GM19240 (cell line): ENCODE measurements at regions not wholly inside any gene's neighbourhood (a gene's known extent, or its start where the extent isn't known, plus 50 kb on each side); places are given as distances from the start of the nearest gene placed in this dataset.

Source experiments
- DNase-seq: peaks from one replicate; pipeline ENCODE4 v3.0.0; 2011; ENCODE audit warnings: low spot score; ENCODE audit not compliant: insufficient read length

DNA sequence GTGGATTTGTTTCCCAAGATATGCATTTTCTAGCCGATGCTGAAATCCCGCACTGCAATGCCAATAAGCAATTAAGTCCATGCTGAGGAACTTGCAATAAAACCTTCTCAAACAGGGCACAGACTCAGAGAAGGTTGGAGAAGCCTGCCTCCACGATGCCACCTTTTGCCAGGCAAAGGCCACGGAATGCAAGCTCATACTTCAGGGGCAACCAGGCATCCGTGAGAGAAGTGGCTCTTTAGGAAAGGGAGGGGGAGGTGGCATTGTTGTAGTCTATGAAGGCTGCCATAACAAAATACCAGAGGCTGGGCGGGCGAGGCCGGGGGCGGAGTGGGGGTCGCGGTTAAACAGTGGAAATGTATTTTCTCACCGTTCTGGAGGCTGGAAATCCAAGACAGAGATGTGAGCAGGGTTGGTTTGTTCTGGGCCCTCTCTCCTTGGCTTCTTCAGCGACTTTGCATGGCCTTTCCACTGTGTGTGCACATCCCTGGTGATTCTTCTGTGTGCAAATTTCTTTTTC, 689.5 kb downstream of the VRK1 start:
- no peak for DNase-seq

GRCh38 chr14:97489750-97490149, 692.6 kb downstream of the VRK1 start:
- no peak for DNase-seq

- no peak for DNase-seq
Observed at GRCh38 chr14:97490521-97491070, 693.4 kb downstream of the VRK1 start.

DNA sequence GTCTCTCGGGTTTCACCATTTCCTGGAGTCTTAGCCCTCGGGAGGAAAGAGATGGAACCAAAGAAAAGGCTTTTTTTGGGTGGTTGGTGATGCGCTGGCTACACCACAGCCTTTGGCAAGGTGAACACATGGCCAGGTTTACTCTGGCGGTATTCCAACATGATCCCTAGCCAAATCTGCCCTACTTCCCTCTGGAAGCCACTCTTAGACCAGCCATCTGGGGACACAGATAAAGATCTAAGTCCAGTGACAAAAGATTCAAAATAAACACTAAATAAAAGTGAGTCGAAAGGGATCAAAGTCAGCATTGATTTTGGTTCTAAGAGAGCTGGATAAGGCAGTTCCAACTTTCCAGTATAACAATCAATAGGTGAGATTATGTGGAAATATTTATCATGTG, 694.5 kb downstream of the VRK1 start:
- DNase-seq = no peak

DNA sequence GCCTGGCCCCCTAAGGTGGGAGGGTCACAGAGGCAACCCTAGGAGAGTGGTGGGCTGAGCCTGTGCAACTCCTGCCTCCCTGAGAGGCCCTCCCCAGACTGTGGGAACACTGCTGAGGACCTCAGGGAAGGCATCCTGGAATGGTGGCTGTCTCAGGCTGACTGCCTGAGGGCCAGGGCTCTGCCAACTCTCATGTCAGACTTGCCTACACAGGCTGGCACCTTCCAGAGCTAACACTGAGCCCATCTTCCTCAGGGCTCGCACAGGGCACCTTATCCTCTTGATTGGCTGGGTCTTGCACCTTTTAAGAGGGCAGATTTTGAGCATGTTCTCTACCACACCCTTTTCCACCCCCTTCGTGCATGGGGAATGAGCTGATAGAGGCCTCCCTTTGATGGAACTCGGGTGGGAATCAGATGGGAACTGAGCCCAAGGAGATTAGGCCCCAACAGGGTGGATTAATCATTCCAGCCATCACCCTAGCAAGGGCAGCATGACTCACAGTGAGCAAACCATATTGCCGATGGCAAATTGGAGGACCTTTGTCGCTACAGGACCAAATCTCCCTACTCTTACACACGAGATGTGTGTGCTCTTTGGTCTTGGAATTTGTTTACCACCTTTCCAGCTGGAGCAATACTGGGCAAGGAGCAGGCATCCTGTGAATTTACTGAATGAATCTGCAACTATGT, 702.8 kb downstream of the VRK1 start:
- DNase-seq = no peak

DNA sequence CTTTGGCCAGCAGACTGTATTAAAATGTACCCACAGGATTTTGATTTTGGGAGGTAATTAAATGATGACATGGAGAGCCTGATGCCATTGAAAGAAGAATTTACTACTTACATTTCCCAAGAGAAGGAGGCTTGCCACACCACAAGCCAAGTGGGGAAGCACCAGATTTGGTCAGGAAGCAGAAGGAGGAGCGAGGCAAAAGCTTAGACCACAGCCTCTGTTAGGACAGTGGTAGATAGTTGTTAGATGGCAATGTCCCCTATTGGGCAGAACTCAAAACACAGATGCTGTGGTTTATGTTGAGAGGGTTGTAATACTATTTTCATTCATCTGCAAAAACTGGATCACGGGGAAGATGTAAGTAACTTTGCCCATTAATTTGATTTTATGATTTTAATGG, 709.4 kb downstream of the VRK1 start:
- no peak for DNase-seq

GRCh38 chr14:97513891-97514290, 716.7 kb downstream of the VRK1 start:
- no peak for DNase-seq

DNA sequence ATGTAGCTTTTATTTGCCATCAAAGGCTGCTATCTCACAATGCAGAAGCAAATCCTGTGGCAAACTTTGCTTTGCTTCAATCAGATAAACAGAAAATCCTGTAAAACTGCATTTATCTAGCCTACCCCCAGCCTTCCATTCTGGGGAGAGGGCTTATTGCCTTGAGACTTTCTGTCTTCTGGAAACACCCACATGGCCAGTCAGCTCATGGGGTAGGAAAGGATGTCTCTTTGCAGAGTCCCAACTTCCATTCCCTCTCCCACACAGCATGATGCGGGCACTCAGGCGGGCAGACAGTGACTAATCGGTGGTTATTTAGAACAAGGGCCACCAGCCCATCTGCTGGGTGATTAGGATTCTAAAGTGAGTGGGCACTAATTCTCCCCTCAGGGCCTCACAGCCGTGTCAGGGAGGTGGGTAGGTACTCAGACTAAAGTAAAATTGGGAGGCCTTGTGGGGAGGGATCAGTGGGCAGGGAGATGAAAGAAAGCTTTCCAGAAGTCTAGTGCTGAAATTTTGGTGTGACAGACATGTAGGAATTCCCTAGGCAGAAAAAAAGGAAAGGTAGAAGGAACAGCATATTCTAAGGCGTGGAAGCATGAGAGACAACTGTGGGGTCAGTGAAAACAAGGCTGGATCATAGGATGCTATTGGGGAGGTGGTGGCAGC, 720.5 kb downstream of the VRK1 start:
- no peak for DNase-seq

DNA sequence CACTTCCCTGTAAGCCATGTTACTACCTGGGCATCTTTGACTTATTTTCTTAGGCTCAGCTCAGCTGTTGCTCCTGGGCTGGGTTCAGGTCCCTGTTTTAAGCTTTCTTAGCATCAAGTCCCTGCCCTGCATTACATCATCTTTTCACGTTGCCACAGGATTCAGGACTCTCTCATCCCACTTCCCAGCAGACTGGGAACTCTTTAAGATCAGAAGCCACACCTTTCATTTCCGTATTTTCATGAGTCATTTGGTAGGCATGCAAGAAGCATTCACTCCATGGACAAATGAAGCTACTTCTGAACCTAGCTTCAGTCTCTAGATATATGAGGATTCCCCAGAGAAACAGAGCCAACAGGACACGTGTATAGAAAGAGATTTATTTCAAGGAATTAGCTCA, 726.8 kb downstream of the VRK1 start:
- DNase-seq = no peak

GRCh38 chr14:97524589-97525319, 727.6 kb downstream of the VRK1 start:
- DNase-seq = no peak

- no peak for DNase-seq
Observed at GRCh38 chr14:97527993-97528392, 730.8 kb downstream of the VRK1 start.

DNA sequence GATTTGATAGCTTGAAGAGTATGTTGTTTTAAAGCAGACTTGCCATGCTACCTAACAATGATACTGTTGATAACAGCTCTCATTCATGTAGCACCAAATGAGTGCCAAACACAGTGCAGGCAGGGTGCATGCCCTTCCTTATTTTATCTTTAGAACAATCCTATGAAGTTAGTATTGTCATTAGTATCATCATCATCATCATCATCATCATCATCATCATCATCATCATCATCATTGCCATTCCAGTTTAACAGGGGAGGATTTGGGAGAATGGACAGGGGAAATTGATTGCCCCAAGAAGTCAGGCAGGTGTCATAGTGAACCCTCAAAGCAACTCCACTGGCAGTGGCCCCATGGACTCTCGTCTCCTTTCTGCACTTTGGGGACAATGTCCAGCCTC, 734.9 kb downstream of the VRK1 start:
- no peak for DNase-seq

DNA sequence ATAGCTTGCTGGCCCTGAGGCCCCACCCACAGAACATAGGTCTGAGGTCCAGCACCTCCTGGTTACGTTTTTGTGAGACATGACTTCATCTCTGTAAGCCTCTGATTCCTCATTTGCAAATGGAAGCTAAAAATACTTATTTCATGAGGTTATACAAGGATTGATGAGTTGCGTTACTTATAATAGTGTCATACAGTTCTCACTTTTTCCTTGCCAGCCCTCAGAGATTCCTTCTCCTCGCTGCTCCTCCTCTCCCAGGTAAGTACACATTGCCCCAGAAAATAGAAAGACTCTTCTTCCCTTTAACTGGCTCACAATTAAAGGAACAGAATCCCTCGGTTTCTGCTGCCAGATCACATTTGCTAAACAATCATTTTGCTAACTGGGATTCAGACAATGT, 739.2 kb downstream of the VRK1 start:
- DNase-seq = no peak

- no peak for DNase-seq
Observed at GRCh38 chr14:97538749-97539410, 741.7 kb downstream of the VRK1 start.

DNA sequence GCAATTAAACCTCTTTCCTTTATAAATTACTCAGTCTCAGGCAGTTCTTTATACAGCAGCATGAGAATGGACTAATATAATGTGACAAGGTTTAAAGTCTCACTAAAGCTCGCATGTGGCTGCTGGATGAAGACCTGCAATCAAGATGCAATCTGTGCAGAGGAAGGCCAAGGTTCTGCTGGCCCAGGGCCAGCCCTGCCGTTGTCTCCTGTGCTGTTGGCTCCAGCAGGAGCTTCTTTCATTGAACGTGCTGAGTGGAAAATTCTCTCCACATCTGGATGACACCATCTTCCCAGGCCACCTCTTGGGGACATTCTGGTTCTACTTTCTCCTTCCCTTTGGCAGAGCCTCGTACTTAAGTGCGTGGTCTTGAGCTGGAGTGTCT, 742.2 kb downstream of the VRK1 start:
- no peak for DNase-seq

GRCh38 chr14:97539884-97540283, 742.7 kb downstream of the VRK1 start:
- DNase-seq = no peak

- DNase-seq = no peak
Observed at GRCh38 chr14:97543221-97543620, 746.0 kb downstream of the VRK1 start.

GRCh38 chr14:97543816-97544215, 746.6 kb downstream of the VRK1 start:
- no peak for DNase-seq

- DNase-seq = no peak
Observed at GRCh38 chr14:97544571-97544970, 747.4 kb downstream of the VRK1 start.

GRCh38 chr14:97546491-97547230, 749.5 kb downstream of the VRK1 start:
- DNase-seq = no peak

DNA sequence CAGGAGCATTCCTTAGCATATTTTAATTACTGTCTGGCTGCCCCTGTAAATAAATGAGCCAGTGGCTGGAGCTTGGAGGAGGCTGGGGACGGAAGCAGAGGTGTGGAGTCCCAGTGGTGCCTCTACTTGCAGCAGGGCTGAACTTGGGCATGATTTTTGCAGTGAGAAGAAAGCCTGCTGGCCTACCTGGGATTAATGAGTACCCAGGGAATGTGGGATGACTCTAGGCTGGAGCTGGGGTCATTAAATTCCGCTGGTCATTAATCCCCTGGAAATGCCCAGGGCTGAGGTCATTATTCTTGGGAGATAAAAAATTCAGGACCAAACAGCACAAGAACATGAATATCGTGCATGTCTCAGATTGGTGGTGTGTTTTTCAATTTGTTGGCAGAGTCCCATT, 753.3 kb downstream of the VRK1 start:
- DNase-seq = no peak
